Activated naive CD8-positive, alpha-beta T cell treated with anti-CD3 and anti-CD28 coated beads for 36 hours (primary cell): ENCODE measurements at regions not wholly inside any gene's neighbourhood (a gene's known extent, or its start where the extent isn't known, plus 50 kb on each side); places are given as distances from the start of the nearest gene placed in this dataset.

Experiments
- DNase-seq: peaks from one replicate; pipeline ENCODE4 v3.0.0; 2021
- H3K27ac Mint-ChIP-seq: one replicate; pipeline ENCODE4 v1.8.0; 2022; ENCODE audit warnings: mild to moderate bottlenecking, moderate library complexity, mixed read lengths
- H3K27me3 Mint-ChIP-seq: one replicate; pipeline ENCODE4 v1.8.0; 2022; ENCODE audit warnings: mild to moderate bottlenecking, mixed read lengths
- H3K36me3 Mint-ChIP-seq: one replicate; pipeline ENCODE4 v1.8.0; 2021; ENCODE audit warnings: mild to moderate bottlenecking, mixed read lengths
- H3K4me1 Mint-ChIP-seq: one replicate; pipeline ENCODE4 v1.8.0; 2021; ENCODE audit warnings: mixed read lengths
- H3K4me3 Mint-ChIP-seq: one replicate; pipeline ENCODE4 v1.8.0; 2022; ENCODE audit warnings: mild to moderate bottlenecking, moderate library complexity, mixed read lengths
- H3K9me3 Mint-ChIP-seq: one replicate; pipeline ENCODE4 v1.8.0; 2022; ENCODE audit warnings: mixed read lengths

DNA sequence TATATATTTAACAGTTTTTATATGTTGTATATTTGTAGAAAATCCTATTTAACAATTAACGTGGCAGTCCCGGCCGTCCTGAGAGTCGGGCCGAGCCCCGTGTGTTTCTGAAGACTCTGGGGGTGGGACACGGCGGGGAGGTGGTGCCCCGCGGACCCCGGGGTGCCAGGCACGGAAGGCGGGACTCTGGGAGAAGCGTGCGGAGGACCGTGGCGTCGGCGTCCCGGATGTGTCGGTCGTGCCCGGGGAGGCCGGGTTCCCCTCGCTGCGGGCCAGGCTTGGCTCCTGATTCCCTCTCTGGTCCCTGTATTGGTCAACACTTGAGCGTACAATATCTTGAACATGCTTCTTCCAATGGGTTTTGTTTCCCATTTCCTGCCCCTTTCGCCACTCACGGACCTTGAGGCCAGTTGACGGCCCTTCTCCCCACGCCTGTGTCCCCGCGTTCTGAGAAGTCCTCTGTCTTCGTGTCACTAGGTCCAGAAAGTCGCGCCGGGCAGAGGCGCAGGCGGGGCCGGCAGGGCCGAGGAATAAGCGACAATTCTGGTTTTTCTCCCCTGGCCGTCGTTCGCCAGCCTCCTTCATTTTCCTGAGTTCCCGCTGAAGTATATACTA, 1076.7 kb downstream of the BRD1 start:
- no peak overlapping the region for H3K27ac Mint-ChIP-seq
- H3K4me3 Mint-ChIP-seq = no peak overlapping the region
- no peaks in the 10 kb centered on the region for H3K9me3 Mint-ChIP-seq

DNA sequence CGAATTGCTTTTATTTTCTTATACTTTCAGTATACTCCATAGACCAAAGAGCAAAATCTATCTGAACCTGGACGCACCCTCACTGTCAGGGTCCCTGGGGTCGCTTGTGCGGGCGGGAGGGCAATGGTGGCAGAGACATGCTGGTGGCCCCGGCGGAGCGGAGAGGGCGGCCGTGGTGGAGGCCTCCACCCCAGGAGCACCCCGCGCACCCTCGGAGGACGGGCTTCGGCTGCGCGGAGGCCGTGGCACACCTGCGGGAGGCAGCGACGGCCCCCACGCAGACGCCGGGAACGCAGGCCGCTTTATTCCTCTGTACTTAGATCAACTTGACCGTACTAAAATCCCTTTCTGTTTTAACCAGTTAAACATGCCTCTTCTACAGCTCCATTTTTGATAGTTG, 1077.4 kb downstream of the BRD1 start:
- no peak for DNase-seq
- no peak overlapping the region for H3K27ac Mint-ChIP-seq
- H3K27me3 Mint-ChIP-seq = no peaks in the 10 kb centered on the region
- H3K36me3 Mint-ChIP-seq = no peaks in the 10 kb centered on the region
- no peaks in the 10 kb centered on the region for H3K4me1 Mint-ChIP-seq
- H3K4me3 Mint-ChIP-seq = no peak overlapping the region
- no peaks in the 10 kb centered on the region for H3K9me3 Mint-ChIP-seq

More for the DNA sequence above, 1076.7 kb downstream of the BRD1 start:
- peaks cover 2% of the 10 kb centered on the region for H3K27me3 Mint-ChIP-seq
- DNase-seq = no peak
- H3K4me1 Mint-ChIP-seq = no peaks in the 10 kb centered on the region
- no peaks in the 10 kb centered on the region for H3K36me3 Mint-ChIP-seq

DNA sequence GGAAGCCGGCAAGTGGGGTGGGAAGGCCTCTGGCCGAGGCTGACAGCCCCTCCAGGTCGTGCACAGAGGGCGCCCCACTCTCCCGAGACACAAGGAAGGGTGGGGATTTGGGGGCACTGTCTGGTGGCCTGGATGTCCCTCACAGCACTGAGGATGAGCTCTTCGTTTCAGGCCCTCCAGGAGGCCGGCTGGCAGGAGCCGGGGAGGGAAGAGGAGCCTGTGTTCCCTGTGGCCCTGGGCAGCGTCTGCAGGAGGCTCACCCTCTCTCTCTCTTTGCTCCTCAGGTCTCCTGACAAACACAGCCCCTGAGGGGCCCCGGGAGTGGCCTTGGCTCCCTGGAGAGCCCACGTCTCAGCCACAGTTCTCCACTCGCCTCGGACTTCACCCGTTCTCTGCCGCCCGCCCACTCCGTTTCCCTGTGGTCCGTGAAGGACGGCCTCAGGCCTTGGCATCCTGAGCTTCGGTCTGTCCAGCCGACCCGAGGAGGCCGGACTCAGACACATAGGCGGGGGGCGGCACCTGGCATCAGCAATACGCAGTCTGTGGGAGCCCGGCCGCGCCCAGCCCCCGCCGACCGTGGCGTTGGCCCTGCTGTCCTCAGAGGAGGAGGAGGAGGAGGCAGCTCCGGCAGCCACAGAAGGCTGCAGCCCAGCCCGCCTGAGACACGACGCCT, 1078.0 kb downstream of the BRD1 start:
- Mint-ChIP-seq H3K9me3 (no peaks in the 10 kb centered on the region), H3K4me1 (no peaks in the 10 kb centered on the region), H3K36me3 (no peaks in the 10 kb centered on the region), H3K4me3 (no peak overlapping the region), H3K27ac (no peak overlapping the region), H3K27me3 (no peaks in the 10 kb centered on the region)
- no peak for DNase-seq

DNA sequence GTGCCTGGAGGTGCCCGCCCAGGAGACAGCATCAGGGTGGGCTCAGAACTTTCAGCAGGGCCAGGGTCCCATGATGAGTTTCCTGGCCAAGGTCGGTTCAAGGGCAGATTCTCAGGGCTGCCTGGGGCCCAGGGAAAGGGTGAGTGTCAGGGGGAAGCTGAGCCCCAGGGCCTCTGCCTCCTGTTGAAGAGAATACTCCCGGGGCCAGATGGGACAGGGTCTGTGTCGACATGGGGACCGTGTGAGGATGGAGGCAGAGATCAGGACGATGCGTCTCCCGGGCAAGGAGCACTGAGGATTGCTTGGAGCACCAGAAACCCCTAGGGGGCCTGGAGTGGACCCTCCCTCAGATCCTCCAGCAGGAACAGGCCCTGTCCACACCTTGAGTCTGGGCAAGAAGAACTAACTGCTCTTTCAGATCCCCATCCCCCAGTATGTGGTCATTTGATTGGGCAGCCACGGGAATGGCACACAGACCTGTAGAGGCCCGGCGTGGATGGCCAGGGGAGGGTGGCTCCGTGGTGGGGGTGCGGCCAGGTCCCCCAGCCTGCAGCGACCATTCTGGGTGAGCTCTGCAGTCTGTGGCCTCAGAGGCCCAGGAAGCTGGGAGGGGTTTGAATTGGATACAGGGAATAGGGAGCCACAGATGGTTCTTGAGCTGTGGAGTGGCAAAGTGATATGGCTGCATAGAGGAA, 1078.7 kb downstream of the BRD1 start:
- no peak for DNase-seq
- Mint-ChIP-seq H3K36me3 (no peaks in the 10 kb centered on the region), H3K4me1 (no peaks in the 10 kb centered on the region), H3K27ac (no peak overlapping the region), H3K4me3 (no peak overlapping the region), H3K27me3 (no peaks in the 10 kb centered on the region), H3K9me3 (no peaks in the 10 kb centered on the region)

DNA sequence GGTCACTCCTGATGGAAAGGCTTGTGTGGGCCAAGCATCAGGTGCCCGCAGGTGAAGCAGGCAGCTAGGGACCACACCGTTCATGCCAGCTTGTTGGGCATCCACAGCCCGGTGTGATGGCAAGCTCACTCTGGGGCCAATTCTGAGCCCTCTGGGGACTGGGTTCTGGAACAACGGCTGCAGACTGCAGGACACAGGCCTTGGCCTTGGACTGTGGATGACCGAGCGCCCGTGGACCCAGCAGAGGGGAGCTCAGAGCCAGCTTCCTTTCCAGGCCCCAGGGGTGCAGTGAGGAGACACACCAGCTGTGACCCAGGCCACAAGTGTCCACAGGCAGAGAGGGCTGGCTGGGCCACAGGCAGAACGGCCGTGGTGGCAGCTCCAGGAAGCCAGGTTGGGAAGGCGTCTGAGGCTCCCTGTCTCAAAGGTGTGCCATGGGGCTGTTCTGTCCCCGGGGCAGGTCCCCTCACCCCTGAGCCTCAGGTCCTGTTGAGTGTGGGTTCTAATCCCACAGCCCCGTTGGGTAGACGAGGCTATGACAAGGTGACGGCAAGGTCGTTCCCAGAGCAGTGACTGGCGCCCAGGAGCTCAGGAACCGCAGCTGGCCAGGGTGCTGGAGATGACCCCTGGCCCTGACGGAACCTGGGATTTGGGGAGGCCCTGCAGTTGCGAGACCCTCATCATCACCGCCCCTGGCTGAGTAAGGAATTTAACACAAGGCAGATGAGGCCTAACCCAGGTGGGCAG, 1079.4 kb downstream of the BRD1 start:
- Mint-ChIP-seq H3K9me3 (no peaks in the 10 kb centered on the region), H3K4me1 (no peaks in the 10 kb centered on the region), H3K27me3 (no peaks in the 10 kb centered on the region), H3K27ac (no peak overlapping the region), H3K36me3 (no peaks in the 10 kb centered on the region), H3K4me3 (no peak overlapping the region)
- no peak for DNase-seq

DNA sequence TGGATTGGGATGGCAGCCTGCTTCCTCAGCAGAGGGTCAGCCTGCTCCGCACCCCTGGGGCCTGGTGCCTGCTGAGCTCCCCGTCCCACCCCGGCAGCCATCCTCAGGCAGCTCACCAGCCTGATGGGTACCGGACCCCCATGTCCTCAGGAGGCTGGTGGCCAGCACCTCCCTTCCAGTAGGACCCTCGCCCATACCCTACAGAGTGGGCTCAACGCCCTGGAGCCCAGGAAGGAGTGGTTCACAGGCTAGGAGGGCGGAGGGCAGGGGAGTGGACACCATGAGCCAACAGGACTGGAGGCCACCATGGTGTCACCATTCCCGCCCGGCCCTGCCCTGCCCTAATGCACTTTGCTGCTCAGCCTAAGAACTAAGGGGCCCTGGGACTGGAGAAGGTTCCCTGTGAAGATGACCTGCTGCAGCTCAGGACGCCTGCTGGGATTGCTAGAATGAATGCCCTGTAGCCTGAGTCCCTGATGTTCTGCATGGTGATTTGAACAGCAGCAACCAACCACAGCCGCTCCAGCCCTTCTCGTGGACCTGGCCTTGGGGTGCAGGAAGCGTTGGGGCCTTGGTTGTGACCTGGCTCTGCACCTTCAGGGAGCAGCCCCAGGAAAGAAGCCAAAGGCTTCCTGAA, 1080.8 kb downstream of the BRD1 start:
- H3K27ac Mint-ChIP-seq = no peak overlapping the region
- no peaks in the 10 kb centered on the region for H3K36me3 Mint-ChIP-seq
- no peaks in the 10 kb centered on the region for H3K27me3 Mint-ChIP-seq
- no peak overlapping the region for H3K4me3 Mint-ChIP-seq
- no peak for DNase-seq
- H3K9me3 Mint-ChIP-seq = no peaks in the 10 kb centered on the region
- no peaks in the 10 kb centered on the region for H3K4me1 Mint-ChIP-seq

DNA sequence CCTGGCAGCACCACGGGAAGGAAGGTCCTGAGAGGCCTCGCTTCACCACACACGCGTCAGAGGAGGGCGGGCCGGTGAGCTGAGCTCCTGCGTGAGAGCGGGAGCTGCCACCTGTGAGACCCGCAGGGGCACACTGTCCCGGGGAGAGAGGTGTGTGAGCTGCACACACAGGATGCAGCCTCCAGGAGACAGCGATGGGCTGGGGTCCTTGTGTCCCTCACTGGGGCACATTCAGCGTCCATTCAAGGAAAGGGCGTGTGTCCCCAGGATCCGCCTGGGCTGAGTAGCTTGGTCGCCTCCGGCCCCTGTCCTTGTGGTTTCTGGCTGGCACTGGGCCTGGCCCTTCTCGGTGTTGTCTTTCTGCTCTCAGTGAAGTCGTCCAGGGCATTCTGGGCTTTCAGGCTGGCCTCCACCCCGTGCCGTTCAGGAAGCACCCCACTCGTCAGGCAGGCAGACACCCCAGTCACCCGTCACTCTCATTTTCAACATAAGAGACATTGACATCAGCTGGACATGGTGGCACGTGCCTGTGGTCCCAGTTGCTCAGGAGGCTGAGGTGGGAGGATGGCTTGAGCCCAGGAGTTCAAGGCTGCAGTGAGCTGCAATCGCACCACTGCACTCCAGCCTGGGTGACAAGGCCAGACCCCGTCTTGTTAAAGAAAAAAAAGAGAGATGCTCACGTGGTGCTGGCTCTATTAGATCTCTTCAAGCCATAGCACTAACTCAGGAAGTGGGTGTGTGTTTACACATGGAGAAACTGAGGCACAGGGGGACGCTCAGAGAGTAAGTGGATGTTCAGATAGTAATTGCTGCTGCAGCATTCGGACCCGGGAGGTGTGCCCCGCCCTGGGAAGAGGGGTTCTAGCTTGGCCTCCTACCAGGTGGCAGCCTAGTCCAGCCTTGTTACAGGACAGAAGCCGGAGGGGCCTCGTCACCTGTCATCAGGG, 1081.6 kb downstream of the BRD1 start:
- Mint-ChIP-seq H3K36me3 (no peaks in the 10 kb centered on the region), H3K9me3 (no peaks in the 10 kb centered on the region), H3K27me3 (no peaks in the 10 kb centered on the region), H3K27ac (no peak overlapping the region), H3K4me3 (no peak overlapping the region), H3K4me1 (no peaks in the 10 kb centered on the region)
- no peak for DNase-seq

DNA sequence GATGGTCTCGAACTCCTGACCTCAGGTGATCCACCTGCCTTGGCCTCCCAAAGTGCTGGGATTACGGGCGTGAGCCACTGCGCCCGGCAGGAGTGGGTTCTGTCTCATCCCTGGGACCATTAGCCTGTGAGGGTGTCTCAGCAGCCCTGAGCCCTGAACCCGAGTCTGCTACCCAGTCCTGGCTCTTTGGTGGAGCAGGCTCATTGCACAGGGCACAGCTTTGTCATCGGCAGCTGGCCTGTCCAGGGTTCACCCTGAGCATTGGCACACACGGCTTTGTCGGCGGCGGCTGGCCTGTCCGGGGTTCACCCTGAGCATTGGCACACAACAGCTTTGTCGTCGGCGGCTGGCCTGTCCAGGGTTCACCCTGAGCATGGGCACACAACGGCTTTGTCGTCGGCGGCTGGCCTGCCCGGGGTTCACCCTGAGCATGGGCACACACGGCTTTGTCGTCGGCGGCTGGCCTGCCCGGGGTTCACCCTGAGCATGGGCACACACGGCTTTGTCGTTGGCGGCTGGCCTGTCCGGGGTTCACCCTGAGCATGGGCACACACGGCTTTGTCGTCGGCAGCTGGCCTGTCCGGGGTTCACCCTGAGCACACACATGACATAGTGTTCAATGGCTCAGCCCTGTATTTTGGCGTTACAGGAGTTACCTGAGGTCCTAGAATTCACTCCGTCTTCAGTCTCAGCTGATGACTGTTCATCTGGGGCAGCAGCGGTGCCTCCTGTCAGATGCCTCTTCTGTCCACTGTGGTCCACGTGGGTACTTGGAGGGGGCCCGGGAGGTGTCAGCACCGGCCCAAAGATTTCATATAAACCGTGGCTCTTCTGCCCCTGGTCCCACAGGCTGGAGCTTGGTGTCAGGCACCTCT, 1082.5 kb downstream of the BRD1 start:
- Mint-ChIP-seq H3K27ac (no peak overlapping the region), H3K27me3 (no peaks in the 10 kb centered on the region), H3K9me3 (no peaks in the 10 kb centered on the region), H3K36me3 (no peaks in the 10 kb centered on the region), H3K4me3 (no peak overlapping the region), H3K4me1 (no peaks in the 10 kb centered on the region)
- DNase-seq = no peak

DNA sequence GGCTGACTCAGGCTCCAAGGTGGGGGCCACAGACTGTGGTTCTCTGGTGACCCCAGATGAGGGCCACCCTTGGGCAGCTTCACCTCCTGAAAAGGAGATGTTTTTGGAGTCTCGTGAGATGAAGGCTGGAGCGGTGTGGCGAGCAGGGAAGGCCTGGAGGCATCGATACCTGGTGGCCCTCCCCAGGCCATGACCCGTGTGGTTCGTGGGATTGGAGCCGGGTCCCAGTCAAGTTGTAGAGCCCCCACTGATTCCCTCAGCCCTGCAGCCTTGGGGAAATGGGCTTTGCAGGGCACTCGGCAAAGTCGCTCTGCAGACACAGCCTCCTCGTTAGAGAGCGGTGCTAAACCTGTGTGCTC, 1083.4 kb downstream of the BRD1 start:
- no peak overlapping the region for H3K27ac Mint-ChIP-seq
- H3K9me3 Mint-ChIP-seq = no peaks in the 10 kb centered on the region

DNA sequence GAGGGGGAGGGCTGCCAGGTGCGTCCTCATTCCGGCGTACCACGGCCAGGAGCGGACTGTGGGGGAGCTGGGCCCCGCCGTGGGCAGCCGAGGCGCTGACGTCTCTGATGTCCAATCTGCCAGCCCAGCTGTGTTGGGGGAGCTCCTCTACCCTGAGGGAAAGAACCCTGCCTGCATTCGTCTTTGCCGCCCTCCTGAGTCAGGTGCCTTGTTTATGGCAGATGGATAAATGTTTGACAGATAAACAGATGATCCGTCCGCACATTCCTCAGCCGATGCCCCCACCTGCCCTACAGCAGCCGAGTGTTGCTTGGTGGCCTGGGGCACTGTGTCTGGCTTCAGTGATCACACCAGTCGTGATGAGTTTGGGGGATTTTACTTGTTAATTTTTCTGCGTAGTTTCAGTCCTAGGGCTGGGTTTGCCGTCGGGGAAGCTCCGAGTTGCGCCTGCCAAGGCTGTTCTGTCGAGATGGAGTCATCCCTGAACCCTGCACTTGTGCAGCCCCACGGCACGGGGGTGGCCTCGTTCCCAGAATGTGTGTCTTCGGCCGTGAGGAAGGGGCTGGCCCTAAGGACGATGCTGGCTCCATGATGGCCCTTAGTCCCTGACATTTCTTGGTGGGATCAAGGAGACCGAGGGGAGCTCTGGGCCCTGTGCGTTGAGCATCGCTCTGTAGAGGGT, 1083.9 kb downstream of the BRD1 start:
- H3K4me3 Mint-ChIP-seq = no peak overlapping the region
- H3K4me1 Mint-ChIP-seq = no peaks in the 10 kb centered on the region
- H3K9me3 Mint-ChIP-seq = no peaks in the 10 kb centered on the region
- H3K36me3 Mint-ChIP-seq = no peaks in the 10 kb centered on the region
- H3K27ac Mint-ChIP-seq = no peak overlapping the region
- no peaks in the 10 kb centered on the region for H3K27me3 Mint-ChIP-seq
- DNase-seq = no peak

More for the DNA sequence above, 1083.4 kb downstream of the BRD1 start:
- DNase-seq = no peak
- Mint-ChIP-seq H3K36me3 (no peaks in the 10 kb centered on the region), H3K4me1 (no peaks in the 10 kb centered on the region), H3K27me3 (no peaks in the 10 kb centered on the region), H3K4me3 (no peak overlapping the region)

DNA sequence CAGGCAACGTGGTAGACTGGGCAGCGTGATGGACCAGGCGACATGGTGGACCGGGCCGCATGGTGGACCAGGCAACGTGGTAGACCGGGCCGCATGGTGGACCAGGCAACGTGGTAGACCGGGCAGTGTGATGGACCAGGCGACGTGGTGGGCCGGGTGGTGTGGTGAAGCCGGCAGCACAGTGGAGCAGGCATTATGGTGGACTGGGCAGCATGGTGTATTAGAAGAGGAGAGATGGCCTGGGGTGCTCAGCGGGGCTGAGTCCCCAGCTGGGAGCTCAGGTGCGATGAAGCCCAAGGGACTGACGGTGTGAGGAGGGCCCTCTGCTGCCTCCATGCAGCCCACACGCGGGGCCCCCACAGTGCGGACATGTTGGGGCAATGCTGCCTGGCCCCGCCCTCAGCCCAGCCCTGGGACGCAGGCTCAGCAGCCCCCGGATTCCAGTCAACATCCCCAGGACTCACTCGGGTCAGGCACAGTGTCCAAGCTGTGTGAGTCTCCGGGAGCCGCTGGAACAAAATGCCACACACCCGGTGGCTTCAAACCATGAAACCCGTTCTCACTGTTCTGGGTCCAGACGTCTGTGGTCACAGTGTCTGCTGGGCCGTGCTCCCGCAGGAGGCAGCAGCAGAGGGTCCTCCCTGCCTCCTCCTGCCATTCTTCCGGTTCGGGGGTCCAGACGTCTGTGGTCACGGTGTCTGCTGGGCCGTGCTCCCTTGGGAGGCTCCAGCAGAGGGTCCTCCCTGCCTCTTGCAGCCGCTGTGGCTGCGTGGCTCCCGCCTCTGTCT, 1084.9 kb downstream of the BRD1 start:
- H3K27me3 Mint-ChIP-seq = no peaks in the 10 kb centered on the region
- H3K4me3 Mint-ChIP-seq = no peak overlapping the region
- H3K4me1 Mint-ChIP-seq = no peaks in the 10 kb centered on the region
- DNase-seq = no peak
- H3K9me3 Mint-ChIP-seq = no peaks in the 10 kb centered on the region
- no peak overlapping the region for H3K27ac Mint-ChIP-seq
- H3K36me3 Mint-ChIP-seq = no peaks in the 10 kb centered on the region

DNA sequence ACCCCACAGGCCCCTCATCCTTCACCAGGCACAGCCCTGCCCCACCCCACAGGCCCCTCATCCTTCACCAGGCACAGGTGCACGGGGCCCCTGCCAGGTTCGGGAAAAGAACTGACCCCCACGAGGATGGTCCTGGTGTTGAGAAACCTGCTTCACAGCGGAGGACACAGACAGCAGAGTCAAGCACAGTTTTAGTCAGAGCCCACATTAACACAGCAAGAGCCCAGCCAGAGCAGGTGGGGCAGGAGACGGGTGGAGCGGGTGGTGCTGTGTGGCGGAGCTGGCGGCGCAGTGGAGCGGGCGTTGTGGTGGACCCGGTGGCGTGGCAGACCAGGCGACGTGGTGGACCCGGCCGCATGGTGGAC, 1085.5 kb downstream of the BRD1 start:
- no peaks in the 10 kb centered on the region for H3K27me3 Mint-ChIP-seq
- H3K36me3 Mint-ChIP-seq = no peaks in the 10 kb centered on the region
- no peaks in the 10 kb centered on the region for H3K9me3 Mint-ChIP-seq
- DNase-seq = no peak
- H3K4me1 Mint-ChIP-seq = no peaks in the 10 kb centered on the region
- H3K4me3 Mint-ChIP-seq = no peak overlapping the region
- H3K27ac Mint-ChIP-seq = no peak overlapping the region
